NB4 (cell line): ENCODE measurements at regions not wholly inside any gene's neighbourhood (a gene's known extent, or its start where the extent isn't known, plus 50 kb on each side); places are given as distances from the start of the nearest gene placed in this dataset.

Experiments
- CTCF ChIP-seq: IDR thresholded peaks from one replicate; pipeline ENCODE4 v1.5.1; 2012; ENCODE audit warnings: low read depth, low read length
- POLR2A ChIP-seq: IDR thresholded peaks from 2 replicates; pipeline ENCODE4 v1.6.1; 2011; ENCODE audit warnings: mild to moderate bottlenecking; ENCODE audit not compliant: insufficient read length; ENCODE audit errors: extremely low read depth

- TF ChIP-seq CTCF = no peak
- no peak for TF ChIP-seq POLR2A
Observed at GRCh38 chr10:22764639-22765038, 50.3 kb upstream of the PIP4K2A start.
